CD4-positive, alpha-beta T cell treated with Interleukin-15 for 4 hours (primary cell): ENCODE measurements at regions not wholly inside any gene's neighbourhood (a gene's known extent, or its start where the extent isn't known, plus 50 kb on each side); places are given as distances from the start of the nearest gene placed in this dataset.
"Not testable (repeated sequence)": the region's sequence is repeated elsewhere in the genome, so short reads cannot be mapped to it uniquely, and the experiment has no call there.

Source experiments
- DNase-seq: peaks from one replicate; pipeline ENCODE4 v3.0.0-alpha.2; 2020; ENCODE audit warnings: low spot score

- DNase-seq: no peak
These were observed 164.6 kb downstream of the FBXO4 start for GRCh38 chr5:42089705-42090104.

DNA sequence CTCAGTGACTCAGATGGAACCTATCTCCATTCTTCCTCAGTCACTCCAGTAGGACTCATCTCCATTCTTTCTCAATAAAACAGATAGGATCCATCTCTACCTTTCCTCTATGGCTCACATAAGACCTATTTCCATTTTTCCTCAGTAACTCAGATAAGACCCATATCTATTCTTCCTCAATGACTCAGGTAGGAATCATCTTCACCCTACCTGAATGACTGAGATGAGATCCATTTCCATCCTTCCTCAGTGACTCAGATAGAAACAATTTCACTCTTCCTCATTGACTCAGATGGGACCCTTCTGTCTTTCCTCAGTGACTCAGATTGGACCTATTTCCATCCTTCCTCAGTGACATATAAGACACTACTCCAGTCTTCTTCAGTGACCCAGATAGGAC lies 165.1 kb downstream of the FBXO4 start:
- no peak for DNase-seq

DNA sequence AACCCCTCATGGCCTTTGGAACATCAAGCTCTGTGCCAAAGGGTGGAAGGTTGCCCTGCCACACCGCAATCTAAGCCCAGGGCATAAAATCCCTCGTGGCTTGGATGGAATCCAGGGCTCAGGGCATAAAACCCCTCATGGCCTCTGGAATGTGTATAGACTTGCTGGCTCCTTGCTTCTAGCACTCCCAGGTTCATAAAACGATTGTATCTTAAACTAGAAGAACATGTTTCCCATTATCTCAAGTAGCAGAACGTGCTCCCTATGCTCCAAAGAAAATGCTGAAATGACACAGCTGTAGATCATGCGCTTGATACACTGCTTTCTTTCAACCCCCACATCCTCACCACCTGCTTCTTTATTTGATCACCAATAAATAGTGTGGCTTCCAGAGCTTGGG lies 174.8 kb downstream of the FBXO4 start:
- not testable (repeated sequence) for DNase-seq

- DNase-seq: no peak
These were observed 183.4 kb downstream of the FBXO4 start for GRCh38 chr5:42108468-42108867.

DNA sequence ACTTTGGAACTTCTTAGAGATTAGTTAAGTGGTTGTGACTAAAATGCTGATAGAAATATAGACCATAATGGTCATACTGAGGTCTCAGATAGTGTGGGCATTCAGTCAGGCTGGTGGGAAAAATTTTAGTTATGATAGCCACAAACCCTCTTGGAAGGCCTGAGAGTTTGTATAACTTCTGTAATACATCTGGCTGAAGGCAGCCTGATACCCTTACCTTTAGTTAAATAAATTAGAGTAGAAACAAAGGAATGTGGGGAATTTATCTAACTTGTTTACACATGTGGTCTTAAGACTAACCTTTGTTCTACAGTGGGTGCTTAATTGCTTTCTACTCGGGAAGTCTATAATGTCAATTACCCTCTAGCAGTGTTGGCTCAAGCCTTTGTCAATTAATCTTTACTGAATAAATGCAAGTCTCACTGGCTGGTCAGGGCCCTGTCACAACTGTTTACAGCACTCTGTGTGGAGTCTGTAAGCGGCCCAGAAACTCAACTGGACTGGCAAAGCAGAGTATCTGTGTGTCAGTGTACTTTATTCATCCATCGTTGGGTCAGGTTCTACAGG lies 184.0 kb downstream of the FBXO4 start:
- no peak for DNase-seq

DNA sequence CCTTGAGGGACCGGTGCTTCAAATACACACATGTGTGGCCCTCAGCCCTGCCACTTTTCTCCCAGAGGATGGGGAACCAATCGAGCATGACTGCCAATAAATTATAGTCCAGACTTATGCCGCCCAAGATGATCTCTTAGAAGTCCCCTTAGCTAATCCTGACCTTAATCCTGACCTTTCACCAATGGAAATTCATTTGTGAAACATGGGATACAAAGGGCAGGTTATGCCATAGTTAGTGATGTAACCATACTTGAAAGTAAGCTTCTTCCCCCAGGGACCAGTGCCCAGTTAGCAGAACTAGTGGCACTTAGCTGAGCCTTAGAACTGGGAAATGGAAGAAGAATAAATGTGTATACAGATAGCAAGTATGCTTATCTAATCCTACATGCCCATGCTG lies 190.6 kb downstream of the FBXO4 start:
- not testable (repeated sequence) for DNase-seq

GRCh38 chr5:42120070-42120469 lies 195.0 kb downstream of the FBXO4 start:
- no peak for DNase-seq

- DNase-seq: no peak
These were observed 196.3 kb downstream of the FBXO4 start for GRCh38 chr5:42121401-42121800.

DNA sequence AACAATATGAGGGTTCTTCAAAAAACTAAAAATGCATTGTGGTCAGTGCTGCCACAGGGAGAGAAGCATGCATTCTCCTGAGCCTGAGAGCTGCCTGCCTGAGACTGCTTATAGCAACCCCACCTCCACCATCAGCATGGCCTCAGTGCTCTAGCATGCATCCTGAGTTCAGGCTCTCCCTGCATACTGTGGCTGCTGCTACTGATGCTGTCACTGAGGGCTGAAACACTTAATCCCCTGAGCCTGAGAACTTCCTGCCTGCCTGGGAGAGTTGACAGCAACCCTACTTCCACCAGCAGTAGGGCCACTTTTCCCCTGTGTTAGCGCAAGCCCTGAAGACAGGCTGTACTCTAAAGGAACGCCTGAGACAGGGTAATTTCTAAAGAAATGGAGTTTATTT lies 206.0 kb downstream of the FBXO4 start:
- DNase-seq: no peak

- DNase-seq: no peak
These were observed 218.3 kb downstream of the FBXO4 start for GRCh38 chr5:42143361-42143760.

GRCh38 chr5:42148813-42149212 lies 223.7 kb downstream of the FBXO4 start:
- no peak for DNase-seq

- DNase-seq: no peak
These were observed 232.1 kb downstream of the FBXO4 start for GRCh38 chr5:42157215-42157614.

DNA sequence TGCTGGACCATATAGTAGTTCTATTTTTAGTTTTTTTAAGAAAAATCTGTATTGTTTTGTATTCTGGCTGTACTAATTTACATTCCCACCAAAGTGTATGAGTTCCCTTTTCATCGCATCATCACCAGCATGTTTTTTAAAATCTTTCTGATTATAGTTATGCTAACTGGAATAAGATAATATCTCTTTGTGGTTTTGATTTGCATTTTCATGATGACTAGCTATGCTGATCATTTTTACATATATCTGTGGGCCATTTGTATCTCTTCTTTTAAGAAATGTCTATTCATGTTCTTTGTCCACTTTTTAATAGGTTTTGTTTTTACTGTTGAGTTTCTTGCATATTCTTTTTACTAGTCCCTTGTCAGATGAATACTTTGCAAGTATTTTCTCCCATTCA lies 238.0 kb downstream of the FBXO4 start:
- no peak for DNase-seq

DNA sequence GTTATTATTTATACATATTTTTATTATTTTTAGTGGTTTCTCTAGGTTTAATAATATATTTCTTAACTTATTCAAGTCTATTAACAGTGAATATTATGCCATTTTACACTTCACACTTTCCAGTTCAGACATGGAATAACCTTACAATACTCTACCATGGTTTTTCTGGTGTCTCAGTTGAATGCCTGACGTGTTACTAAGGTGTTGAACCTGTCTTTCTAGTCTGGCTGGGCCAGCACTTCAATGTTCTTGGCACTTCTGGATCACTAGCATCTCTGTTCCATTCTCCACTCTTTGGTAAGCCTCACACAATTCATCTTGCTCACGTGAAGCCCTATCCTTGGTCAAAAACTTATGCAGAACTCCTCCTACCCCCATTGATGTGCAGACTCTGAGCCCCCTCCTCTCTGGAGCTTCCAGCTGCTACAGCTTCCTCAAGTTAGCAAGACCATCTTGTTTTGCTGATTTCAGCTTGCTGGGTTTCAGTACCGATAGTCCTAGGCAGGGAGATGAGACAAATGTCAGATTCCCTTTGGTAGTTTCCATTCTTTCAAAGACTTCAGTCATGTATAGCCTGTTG lies 243.1 kb downstream of the FBXO4 start:
- no peak for DNase-seq

- not testable (repeated sequence) for DNase-seq
These were observed 247.1 kb upstream of the GHR start for GRCh38 chr5:42176118-42176517.

GRCh38 chr5:42179843-42180242 lies 243.4 kb upstream of the GHR start:
- DNase-seq: not testable (repeated sequence)

- no peak for DNase-seq
These were observed 206.3 kb upstream of the GHR start for GRCh38 chr5:42216904-42217303.

GRCh38 chr5:42217791-42218190 lies 205.4 kb upstream of the GHR start:
- DNase-seq: no peak

DNA sequence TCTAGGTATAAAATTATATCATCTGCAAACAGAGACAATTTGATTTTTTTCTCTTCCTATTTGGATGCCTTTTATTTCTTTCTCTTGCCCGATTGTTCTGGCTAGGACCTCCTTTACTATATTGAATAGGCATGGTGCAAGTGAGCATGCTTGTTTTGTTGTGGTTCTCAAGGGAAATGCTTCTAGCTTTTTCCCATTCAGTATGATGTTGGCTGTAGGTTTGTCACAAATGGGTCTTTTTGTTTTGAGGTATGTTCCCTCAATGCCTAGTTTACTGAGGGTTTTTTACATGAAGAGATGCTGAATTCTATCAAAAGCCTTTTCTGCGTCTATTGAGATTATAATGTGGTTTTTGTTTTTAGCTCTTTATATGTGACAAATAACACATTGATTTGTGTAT lies 198.2 kb upstream of the GHR start:
- DNase-seq: no peak

- no peak for DNase-seq
These were observed 195.0 kb upstream of the GHR start for GRCh38 chr5:42228279-42228678.

- no peak for DNase-seq
These were observed 192.4 kb upstream of the GHR start for GRCh38 chr5:42230839-42231238.

DNA sequence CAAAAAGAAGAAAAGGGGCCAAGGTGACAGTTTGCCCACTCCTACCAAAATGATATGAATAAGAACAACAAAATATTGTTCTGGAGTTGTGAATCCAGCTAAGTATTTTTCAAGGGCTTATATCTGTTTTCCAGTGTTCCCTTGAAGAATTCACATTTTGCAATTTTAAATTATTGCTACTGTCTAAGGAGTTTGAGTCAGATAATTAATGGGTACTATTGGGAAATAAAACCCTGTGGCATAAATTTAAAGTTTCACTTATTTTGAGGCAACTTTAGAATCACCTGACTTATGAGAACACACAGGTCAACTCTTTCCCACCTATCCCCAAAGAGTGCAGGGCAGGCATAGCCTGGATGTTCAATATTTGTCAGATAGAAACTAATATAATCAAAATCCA lies 188.0 kb upstream of the GHR start:
- DNase-seq: no peak

DNA sequence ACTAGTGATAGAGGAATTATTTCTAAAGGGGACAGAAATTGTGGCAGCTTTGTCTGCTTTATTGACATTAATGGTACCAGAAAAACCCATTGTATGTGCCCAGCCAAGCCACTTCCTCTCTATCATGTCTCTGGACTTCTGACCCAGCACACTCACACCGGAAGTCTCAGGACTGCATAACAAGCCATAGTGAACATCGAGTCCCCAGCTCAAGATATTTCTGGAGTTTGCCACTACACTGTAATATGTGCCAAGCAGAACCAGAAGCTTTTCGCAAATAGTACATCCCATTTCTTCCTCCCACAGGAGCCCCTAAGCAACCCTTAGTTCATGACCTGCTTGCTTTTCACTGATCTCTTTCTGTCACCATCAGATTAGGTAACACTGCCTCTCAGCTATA lies 187.4 kb upstream of the GHR start:
- DNase-seq: no peak

GRCh38 chr5:42241636-42242035 lies 181.6 kb upstream of the GHR start:
- DNase-seq: no peak

DNA sequence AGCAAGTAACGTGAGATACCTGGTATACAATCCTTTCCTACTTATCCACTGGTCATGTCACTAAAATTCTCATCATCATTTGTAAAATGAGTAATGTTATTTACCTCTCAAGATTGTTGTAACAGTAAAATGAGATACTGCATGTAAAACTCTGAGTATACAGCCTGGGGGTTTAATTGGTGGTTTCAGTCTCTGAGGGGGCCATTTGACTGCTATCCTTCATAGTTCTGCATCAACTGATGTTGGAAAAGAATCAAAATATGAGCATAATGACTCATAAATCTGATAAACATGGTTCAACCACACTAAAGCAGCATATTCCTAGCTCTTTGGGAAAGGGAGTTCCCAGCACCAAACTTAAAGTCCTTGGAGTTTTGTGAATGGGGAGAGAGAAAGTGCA lies 181.0 kb upstream of the GHR start:
- DNase-seq: no peak
